CD4-positive, alpha-beta T cell treated with Interleukin-4 for 1 hour (primary cell): ENCODE measurements at regions not wholly inside any gene's neighbourhood (a gene's known extent, or its start where the extent isn't known, plus 50 kb on each side); places are given as distances from the start of the nearest gene placed in this dataset.
"Not testable (repeated sequence)": the region's sequence is repeated elsewhere in the genome, so short reads cannot be mapped to it uniquely, and the experiment has no call there.

Source experiments
- DNase-seq, 2 donors: peaks; one replicate each; pipeline ENCODE4 v3.0.0-alpha.2; 2020 to 2022

- no peak for DNase-seq
Measured at GRCh38 chr1:30008998-30009657, 714.3 kb downstream of the MATN1 start.

GRCh38 chr1:30008372-30008997 is 714.9 kb downstream of the MATN1 start:
- DNase-seq = no peak

- DNase-seq = no peak
Measured at GRCh38 chr1:30005972-30006619, 717.3 kb downstream of the MATN1 start.

GRCh38 chr1:30001732-30002039 is 721.7 kb downstream of the MATN1 start:
- no peak for DNase-seq

- DNase-seq = no peak
Measured at GRCh38 chr1:30001011-30001731, 722.2 kb downstream of the MATN1 start.

- DNase-seq = no peak
Measured at GRCh38 chr1:30000266-30000665, 723.1 kb downstream of the MATN1 start.

- no peak for DNase-seq
Measured at GRCh38 chr1:29999595-29999994, 723.8 kb downstream of the MATN1 start.

GRCh38 chr1:29998686-29999085 is 724.7 kb downstream of the MATN1 start:
- DNase-seq = no peak

GRCh38 chr1:29997818-29998217 is 725.6 kb downstream of the MATN1 start:
- not testable (repeated sequence) for DNase-seq

- no peak for DNase-seq
Measured at GRCh38 chr1:29993950-29994349, 729.4 kb downstream of the MATN1 start.

- DNase-seq = no peak
Measured at GRCh38 chr1:29991815-29992214, 731.6 kb downstream of the MATN1 start.

GRCh38 chr1:29991025-29991424 is 732.4 kb downstream of the MATN1 start:
- DNase-seq = no peak

- DNase-seq = no peak
Measured at GRCh38 chr1:29990304-29990703, 733.1 kb downstream of the MATN1 start.

GRCh38 chr1:29986986-29987385 is 736.4 kb downstream of the MATN1 start:
- DNase-seq = no peak

GRCh38 chr1:29985606-29985945 is 737.8 kb downstream of the MATN1 start:
- DNase-seq = no peak

- DNase-seq = no peak
Measured at GRCh38 chr1:29984862-29985605, 738.4 kb downstream of the MATN1 start.

- DNase-seq = no peak
Measured at GRCh38 chr1:29984166-29984861, 739.1 kb downstream of the MATN1 start.

- no peak for DNase-seq
Measured at GRCh38 chr1:29983321-29983720, 740.1 kb downstream of the MATN1 start.

GRCh38 chr1:29981586-29982239 is 741.7 kb downstream of the MATN1 start:
- DNase-seq = no peak

GRCh38 chr1:29977550-29977949 is 741.2 kb downstream of the PTPRU start:
- DNase-seq = no peak

GRCh38 chr1:29975036-29975694 is 738.8 kb downstream of the PTPRU start:
- no peak for DNase-seq
